Spinal cord (tissue), 9 donors: ENCODE measurements at regions not wholly inside any gene's neighbourhood (a gene's known extent, or its start where the extent isn't known, plus 50 kb on each side); places are given as distances from the start of the nearest gene placed in this dataset.

Source experiments
- DNase-seq, 6 donors: peaks; one replicate each; pipeline versions ENCODE4 v3.0.0 to v3.0.0-alpha.2; 2013 to 2015; ENCODE audit warnings: low spot score in 6 of 6, low read depth in 4 of 6
- H3K27ac ChIP-seq: one replicate; pipeline ENCODE4 v1.5.1; 2013; ENCODE audit warnings: low read depth, low read length, control low read depth
- H3K27me3 ChIP-seq: one replicate; pipeline ENCODE4 v1.6.1; 2013; ENCODE audit warnings: low read length; ENCODE audit not compliant: control insufficient read depth, insufficient read depth
- H3K36me3 ChIP-seq: one replicate; pipeline ENCODE4 v1.6.1; 2013; ENCODE audit warnings: low read length; ENCODE audit not compliant: control insufficient read depth, insufficient read depth
- H3K4me1 ChIP-seq: one replicate; pipeline ENCODE4 v1.6.1; 2013; ENCODE audit warnings: low read length; ENCODE audit not compliant: control insufficient read depth, insufficient read depth
- H3K4me3 ChIP-seq: one replicate; pipeline ENCODE4 v1.5.1; 2013; ENCODE audit warnings: low read depth, low read length, control low read depth
- H3K9me3 ChIP-seq: one replicate; pipeline ENCODE4 v1.6.1; 2013; ENCODE audit warnings: low read length; ENCODE audit not compliant: control insufficient read depth, insufficient read depth
- WGBS: methylation state at CpG from one replicate; pipeline ENCODE4 v1.1.5; 2013; ENCODE audit warnings: missing lambda C conversion rate; ENCODE audit not compliant: insufficient coverage; 5-methylcytosine and 5-hydroxymethylcytosine counted together
- donor health status: healthy.

DNA sequence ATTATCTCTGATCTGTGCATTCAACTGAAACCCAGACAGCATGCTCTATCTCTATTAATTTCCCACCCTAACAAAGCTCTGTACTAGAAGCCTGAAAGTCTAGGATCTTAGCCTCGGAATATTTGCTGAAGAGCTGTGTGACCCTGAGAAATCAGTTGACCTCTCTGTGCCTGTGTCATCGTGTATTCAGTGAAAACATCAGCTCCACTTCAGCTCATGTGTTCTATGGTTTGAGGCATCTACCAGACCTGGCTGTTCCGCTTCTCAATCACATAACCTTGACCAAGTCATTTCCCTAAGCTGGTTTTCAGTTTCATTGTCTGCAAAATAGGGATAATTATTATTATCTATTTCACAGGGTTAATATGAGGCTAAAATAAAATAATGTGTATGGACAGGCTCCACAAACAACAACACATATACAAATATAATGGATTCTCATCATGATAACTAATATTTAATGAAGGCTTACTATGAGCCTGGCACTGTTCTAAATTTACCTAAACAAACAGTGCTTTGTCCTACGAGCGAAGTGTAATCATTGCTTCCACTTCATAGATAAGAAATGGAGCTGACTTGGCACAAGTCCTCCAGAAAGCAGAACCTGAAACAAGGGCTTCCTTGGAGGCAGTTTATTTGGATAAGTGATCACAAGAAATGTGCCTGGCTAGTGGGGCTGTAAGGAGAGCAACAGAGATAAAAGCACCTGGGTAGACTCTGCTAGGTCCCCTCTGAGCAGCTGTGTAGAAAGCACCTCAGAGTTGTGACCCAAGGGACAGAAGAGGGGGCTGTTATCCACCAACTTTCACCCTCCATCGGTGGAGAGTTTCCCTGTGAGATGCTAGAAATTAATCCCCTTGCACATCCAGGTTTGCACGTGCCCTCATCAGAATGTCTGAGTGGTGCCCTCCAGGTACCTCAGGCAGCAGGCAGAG is 356.9 kb downstream of the RAB28 start:
- DNase-seq: no peak
- WGBS: 57% methylated on average over 3 of the region's 7 CpGs

DNA sequence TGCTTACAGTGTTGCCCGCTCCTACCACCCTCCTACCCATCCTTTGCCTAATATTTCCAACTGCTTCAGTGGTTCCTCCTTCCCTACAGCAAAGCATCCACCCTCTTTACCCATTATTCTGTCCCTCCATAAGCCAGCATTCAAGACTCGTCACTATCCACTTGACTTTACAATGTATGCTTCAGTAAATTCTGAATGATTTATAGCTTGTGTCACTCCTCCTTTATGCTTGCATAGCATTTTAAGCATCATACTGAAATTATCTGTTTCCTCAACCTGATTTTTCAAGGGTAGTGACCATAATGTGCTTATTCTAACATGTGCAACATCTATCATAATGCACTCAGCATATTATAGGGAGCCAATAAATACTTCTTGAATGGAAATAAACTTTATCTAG is 365.5 kb downstream of the RAB28 start:
- WGBS: no CpG with 5 or more reads among the region's 2 CpGs
- DNase-seq: no peak
- Histone ChIP-seq H3K4me3 (no peak overlapping the region), H3K4me1 (no peaks in the 10 kb centered on the region), H3K27me3 (no peaks in the 10 kb centered on the region), H3K27ac (no peak overlapping the region), H3K36me3 (no peaks in the 10 kb centered on the region), H3K9me3 (no peaks in the 10 kb centered on the region)

More for the DNA sequence above, 356.9 kb downstream of the RAB28 start:
- Histone ChIP-seq H3K4me1 (no peaks in the 10 kb centered on the region), H3K36me3 (no peaks in the 10 kb centered on the region), H3K27ac (no peak overlapping the region), H3K27me3 (no peaks in the 10 kb centered on the region), H3K9me3 (no peaks in the 10 kb centered on the region), H3K4me3 (no peak overlapping the region)

DNA sequence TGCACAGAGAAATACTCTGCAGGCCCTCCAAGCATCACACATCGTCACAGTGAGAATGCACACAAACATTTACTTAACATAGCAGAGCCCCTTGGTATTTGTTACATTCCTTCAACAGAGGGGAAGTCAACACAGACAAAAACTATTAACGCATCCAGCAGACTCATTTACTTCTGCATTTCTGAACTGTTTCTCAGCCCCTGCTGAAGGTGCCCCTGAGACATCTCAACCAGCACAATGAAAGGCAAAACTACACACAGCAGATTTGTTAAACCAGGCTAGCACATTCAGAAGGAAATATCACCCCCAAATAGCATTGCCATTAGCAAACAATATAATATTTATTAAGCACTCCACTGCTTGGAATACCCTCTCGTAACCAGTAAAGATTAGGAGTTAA is 367.0 kb downstream of the RAB28 start:
- 56% methylated on average over 2 of the region's 3 CpGs for WGBS
- Histone ChIP-seq H3K9me3 (no peaks in the 10 kb centered on the region), H3K27me3 (no peaks in the 10 kb centered on the region), H3K36me3 (no peaks in the 10 kb centered on the region), H3K4me3 (no peak overlapping the region), H3K4me1 (no peaks in the 10 kb centered on the region), H3K27ac (no peak overlapping the region)
- peak in 2 of 6 donors; percentile 14 to 79 for DNase-seq

DNA sequence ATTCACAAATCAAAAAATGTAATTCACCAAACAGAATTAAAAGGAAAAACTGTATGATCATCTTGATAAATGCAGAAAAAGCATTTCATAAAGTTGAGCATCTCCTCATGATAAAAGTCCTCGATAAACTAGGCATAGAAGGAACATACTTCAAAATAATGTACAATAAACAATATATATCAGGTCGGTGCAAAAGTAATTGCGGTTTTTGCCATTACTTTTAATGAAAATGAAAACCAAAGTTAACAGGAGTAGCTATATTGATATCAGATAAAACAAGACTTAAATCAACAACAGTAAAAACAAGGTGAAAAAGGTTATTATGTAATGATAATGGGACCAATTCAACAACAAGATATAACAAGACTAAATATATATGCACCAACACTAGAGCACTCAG is 372.1 kb downstream of the RAB28 start:
- DNase-seq: no peak
- Histone ChIP-seq H3K9me3 (no peaks in the 10 kb centered on the region), H3K4me3 (no peak overlapping the region), H3K27ac (no peak overlapping the region), H3K36me3 (no peaks in the 10 kb centered on the region), H3K4me1 (no peaks in the 10 kb centered on the region), H3K27me3 (no peaks in the 10 kb centered on the region)
- no CpG with 5 or more reads among the region's 3 CpGs for WGBS

- Histone ChIP-seq H3K4me1 (no peaks in the 10 kb centered on the region), H3K9me3 (no peaks in the 10 kb centered on the region), H3K27ac (no peak overlapping the region), H3K27me3 (no peaks in the 10 kb centered on the region), H3K36me3 (no peaks in the 10 kb centered on the region), H3K4me3 (no peak overlapping the region)
- WGBS: 60% methylated on average over 1 of the region's 1 CpG
- no peak for DNase-seq
Measured at GRCh38 chr4:13109536-13109935, 374.6 kb downstream of the RAB28 start.

GRCh38 chr4:13108096-13108495 is 376.0 kb downstream of the RAB28 start:
- no CpG with 5 or more reads among the region's 1 CpG for WGBS
- H3K36me3 ChIP-seq: no peaks in the 10 kb centered on the region
- DNase-seq: no peak
- H3K27ac ChIP-seq: no peak overlapping the region
- no peaks in the 10 kb centered on the region for H3K27me3 ChIP-seq
- no peaks in the 10 kb centered on the region for H3K4me1 ChIP-seq
- H3K4me3 ChIP-seq: no peak overlapping the region
- H3K9me3 ChIP-seq: no peaks in the 10 kb centered on the region

DNA sequence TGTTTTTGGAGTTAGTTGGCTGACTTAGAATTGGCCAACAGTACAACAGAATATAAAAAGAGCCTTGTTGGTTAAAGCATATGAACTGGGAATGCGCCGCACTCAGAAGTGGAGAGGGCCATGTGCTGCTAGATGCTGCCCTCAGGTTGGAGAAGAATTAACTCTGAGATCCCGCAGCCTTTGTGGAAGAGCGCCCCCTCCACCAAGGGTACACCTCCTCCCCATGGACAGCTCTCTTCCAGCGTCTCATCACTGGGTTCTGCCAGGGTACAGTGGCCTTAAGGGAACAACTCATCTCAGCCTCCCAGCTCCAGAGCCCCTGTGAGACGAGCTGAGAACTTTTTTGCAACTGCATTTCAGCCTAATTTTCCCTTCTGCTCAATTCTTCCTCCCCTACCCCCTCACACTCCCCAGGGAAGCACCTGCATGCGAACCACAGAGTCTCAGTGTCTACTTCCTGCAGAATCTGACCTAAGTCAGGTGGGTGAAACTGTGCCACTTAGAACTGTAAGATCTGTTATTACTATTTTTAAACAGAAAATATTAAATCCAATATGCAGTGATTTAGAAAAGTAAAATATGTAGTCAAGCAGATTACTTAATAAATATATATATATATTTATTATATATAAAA is 380.6 kb downstream of the RAB28 start:
- Histone ChIP-seq H3K27me3 (no peaks in the 10 kb centered on the region), H3K9me3 (no peaks in the 10 kb centered on the region), H3K4me1 (no peaks in the 10 kb centered on the region), H3K4me3 (no peak overlapping the region), H3K27ac (no peak overlapping the region), H3K36me3 (no peaks in the 10 kb centered on the region)
- 71% methylated on average over 4 of the region's 7 CpGs for WGBS
- DNase-seq: no peak

GRCh38 chr4:13102092-13102742 is 381.9 kb downstream of the RAB28 start:
- Histone ChIP-seq H3K9me3 (no peaks in the 10 kb centered on the region), H3K36me3 (no peaks in the 10 kb centered on the region), H3K4me3 (no peak overlapping the region), H3K27ac (no peak overlapping the region), H3K27me3 (no peaks in the 10 kb centered on the region), H3K4me1 (no peaks in the 10 kb centered on the region)
- 88% methylated on average over 4 of the region's 6 CpGs for WGBS
- DNase-seq: peak in 1 of 6 donors; percentile 9

DNA sequence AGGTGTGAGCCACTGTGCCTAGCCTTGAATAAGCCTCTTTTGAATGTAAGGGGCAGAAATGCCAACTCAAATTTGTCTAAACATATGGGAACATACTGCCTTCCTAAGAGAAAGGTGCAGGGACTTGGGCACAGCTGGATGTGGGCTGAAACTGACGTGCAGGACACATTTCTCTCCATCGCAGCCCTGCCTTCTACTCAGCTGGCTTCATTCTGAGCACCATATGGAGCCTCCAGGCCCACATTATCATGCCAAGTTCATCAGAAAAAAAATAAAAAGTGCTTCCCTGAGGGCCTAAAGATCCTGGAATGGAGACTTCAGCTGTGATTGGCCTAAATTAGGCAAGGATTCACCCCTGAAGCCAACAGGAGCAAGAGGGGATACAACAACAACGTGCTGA is 386.2 kb downstream of the RAB28 start:
- Histone ChIP-seq H3K27ac (no peak overlapping the region), H3K9me3 (no peaks in the 10 kb centered on the region), H3K4me3 (no peak overlapping the region), H3K4me1 (no peaks in the 10 kb centered on the region), H3K27me3 (no peaks in the 10 kb centered on the region), H3K36me3 (no peaks in the 10 kb centered on the region)
- DNase-seq: peak in 1 of 6 donors; percentile 8
- WGBS: 65% methylated on average over 3 of the region's 3 CpGs
